ENCODE measurements at regions not wholly inside any gene's neighbourhood (a gene's known extent, or its start where the extent isn't known, plus 50 kb on each side); places are given as distances from the start of the nearest gene placed in this dataset.

DNA sequence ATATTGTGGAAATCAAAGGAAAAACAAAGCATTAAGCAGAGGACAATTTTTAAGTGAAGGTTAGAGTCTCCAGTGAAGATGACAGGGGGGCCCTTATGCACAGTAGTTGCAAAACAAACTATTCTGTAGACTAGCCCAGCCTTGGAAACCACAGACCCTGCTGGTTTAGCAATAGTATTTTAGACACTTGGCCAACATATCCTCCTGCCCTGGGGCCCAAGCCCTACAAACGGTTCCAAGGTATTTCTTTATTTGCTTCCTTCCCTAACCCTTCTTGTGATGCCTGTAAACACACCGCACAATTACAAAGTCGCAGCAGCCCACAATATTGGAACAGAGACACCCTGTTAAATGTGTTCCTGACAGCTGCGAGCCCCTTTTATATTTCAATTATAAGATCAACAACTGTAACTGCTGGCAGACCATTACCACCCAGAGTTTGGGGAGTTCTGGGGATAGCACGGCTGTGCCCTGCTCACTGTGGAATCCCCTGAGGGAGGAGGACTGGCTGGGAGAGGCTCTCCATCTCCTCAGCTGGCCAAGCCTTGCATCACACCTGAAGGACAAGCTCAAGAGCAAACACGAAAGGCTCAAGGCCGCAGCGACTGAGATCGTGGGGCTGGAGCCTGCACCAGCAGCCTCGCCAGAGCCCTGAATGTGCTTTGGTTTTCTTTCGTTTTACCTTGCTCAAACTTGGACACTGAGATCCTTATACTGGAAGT lies 282.2 kb upstream of the ATP5MC3 start:
- TF ChIP-seq POLR2A (IDR thresholded peaks at IDR 0.05), result no peak
- TF ChIP-seq, protein P1, sequence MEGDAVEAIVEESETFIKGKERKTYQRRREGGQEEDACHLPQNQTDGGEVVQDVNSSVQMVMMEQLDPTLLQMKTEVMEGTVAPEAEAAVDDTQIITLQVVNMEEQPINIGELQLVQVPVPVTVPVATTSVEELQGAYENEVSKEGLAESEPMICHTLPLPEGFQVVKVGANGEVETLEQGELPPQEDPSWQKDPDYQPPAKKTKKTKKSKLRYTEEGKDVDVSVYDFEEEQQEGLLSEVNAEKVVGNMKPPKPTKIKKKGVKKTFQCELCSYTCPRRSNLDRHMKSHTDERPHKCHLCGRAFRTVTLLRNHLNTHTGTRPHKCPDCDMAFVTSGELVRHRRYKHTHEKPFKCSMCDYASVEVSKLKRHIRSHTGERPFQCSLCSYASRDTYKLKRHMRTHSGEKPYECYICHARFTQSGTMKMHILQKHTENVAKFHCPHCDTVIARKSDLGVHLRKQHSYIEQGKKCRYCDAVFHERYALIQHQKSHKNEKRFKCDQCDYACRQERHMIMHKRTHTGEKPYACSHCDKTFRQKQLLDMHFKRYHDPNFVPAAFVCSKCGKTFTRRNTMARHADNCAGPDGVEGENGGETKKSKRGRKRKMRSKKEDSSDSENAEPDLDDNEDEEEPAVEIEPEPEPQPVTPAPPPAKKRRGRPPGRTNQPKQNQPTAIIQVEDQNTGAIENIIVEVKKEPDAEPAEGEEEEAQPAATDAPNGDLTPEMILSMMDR (IDR thresholded peaks at IDR 0.05), result no peak

Data from uterus (tissue), 2 donors.